Caco-2 (cell line): ENCODE measurements at regions not wholly inside any gene's neighbourhood (a gene's known extent, or its start where the extent isn't known, plus 50 kb on each side); places are given as distances from the start of the nearest gene placed in this dataset.

Source experiments
- BruUV-seq: library from RNA; stranded (reverse); fragments of 400-500 nt; replicated peaks from 2 replicates; lab custom pipeline; 2021; lab: Mats Ljungman, UMichigan
- CTCF ChIA-PET: fragments of 300-600 bp; sonication (Branson Sonifier 250); formaldehyde crosslinking; loops from one replicate; lab custom pipeline; 2022; ENCODE audit warnings: antibody characterized with exemption; lab: Charles Lee
- POLR2A ChIA-PET: fragments of 300-600 bp; sonication (Branson Sonifier 250); formaldehyde crosslinking; loops from one replicate; lab custom pipeline; 2022; ENCODE audit warnings: antibody characterized with exemption; lab: Charles Lee
- DNase-seq, 2 experiments: peaks; one replicate each; pipeline versions ENCODE4 v3.0.0 to v3.0.0-alpha.2; 2020 to 2022
- H3K27me3 ChIP-seq: replicated peaks from 2 replicates; pipeline ENCODE4 v1.6.0; 2011; ENCODE audit warnings: low read length; ENCODE audit not compliant: control insufficient read depth, insufficient read depth
- H3K36me3 ChIP-seq: 2 replicates; pipeline ENCODE4 v1.5.1; 2011; ENCODE audit warnings: low read length; ENCODE audit not compliant: control insufficient read depth, insufficient read depth
- H3K4me1 ChIP-seq: fragments of 250-450 bp; sonication (Bioruptor Pico); 2 replicates; pipeline ENCODE4 v1.5.1; 2020; ENCODE audit warnings: mild to moderate bottlenecking
- H3K4me3 ChIP-seq: 2 replicates; pipeline ENCODE4 v1.5.1; 2011; ENCODE audit warnings: low read depth, mild to moderate bottlenecking, control low read depth, low read length
- H3K9me3 ChIP-seq: fragments of 250-450 bp; sonication (Bioruptor Pico); 2 replicates; pipeline ENCODE4 v1.5.1; 2020; ENCODE audit warnings: mild to moderate bottlenecking, moderate library complexity
- H3K27ac Mint-ChIP-seq: one replicate; pipeline ENCODE4 v1.8.0; 2022; ENCODE audit warnings: mixed read lengths; ENCODE audit not compliant: unreplicated experiment
- H3K27me3 Mint-ChIP-seq: one replicate; pipeline ENCODE4 v1.8.0; 2022; ENCODE audit warnings: mixed read lengths; ENCODE audit not compliant: insufficient read depth, unreplicated experiment
- H3K36me3 Mint-ChIP-seq: one replicate; pipeline ENCODE4 v1.8.0; 2022; ENCODE audit warnings: mild to moderate bottlenecking, mixed read lengths; ENCODE audit not compliant: insufficient read depth, unreplicated experiment
- H3K4me1 Mint-ChIP-seq: one replicate; pipeline ENCODE4 v1.8.0; 2022; ENCODE audit warnings: low read depth, mixed read lengths; ENCODE audit not compliant: unreplicated experiment
- H3K4me3 Mint-ChIP-seq: one replicate; pipeline ENCODE4 v1.8.0; 2022; ENCODE audit warnings: mild to moderate bottlenecking, moderate library complexity, mixed read lengths; ENCODE audit not compliant: unreplicated experiment
- H3K9me3 Mint-ChIP-seq: one replicate; pipeline ENCODE4 v1.8.0; 2022; ENCODE audit warnings: mixed read lengths; ENCODE audit not compliant: unreplicated experiment
- CTCF ChIP-seq, 2 experiments: fragments of 200-600 bp in 1 of 2; IDR thresholded peaks; 1 replicate in 1 of 2; 2 replicates in 1 of 2; pipeline versions ENCODE4 v1.5.1 to v1.8.0; 2011 to 2022; ENCODE audit warnings: antibody characterized with exemption in 1 of 2, control low read depth in 1 of 2, inconsistent platforms in 1 of 2, low read depth in 1 of 2, low read length in 1 of 2, mild to moderate bottlenecking in 1 of 2, moderate library complexity in 1 of 2; ENCODE audit not compliant: insufficient read depth in 1 of 2, severe bottlenecking in 1 of 2, unreplicated experiment in 1 of 2
- intact Hi-C: fragments of 100-400 bp; cut with micrococcal nuclease; formaldehyde crosslinking; loops from one replicate; pipeline ENCODE4 v1.10.0; 2022; ENCODE audit not compliant: unreplicated experiment

- no peak for TF ChIP-seq CTCF (IDR thresholded peaks at IDR 0.05; ENCODE audit: insufficient read depth in 1 of 2, low read depth in 1 of 2, low read length in 1 of 2, severe bottlenecking in 1 of 2, unreplicated experiment in 1 of 2)
- Mint-ChIP-seq H3K27ac (no peak overlapping the region), H3K4me1 (no peaks in the 10 kb centered on the region), H3K4me3 (no peak overlapping the region), H3K36me3 (no peaks in the 10 kb centered on the region), H3K9me3 (no peaks in the 10 kb centered on the region), H3K27me3 (peaks cover 2% of the 10 kb centered on the region)
- no TSS peak for BruUV-seq
- Histone ChIP-seq H3K27me3 (no peaks in the 10 kb centered on the region), H3K4me3 (no peak overlapping the region), H3K36me3 (no peaks in the 10 kb centered on the region), H3K9me3 (no peaks in the 10 kb centered on the region), H3K4me1 (no peaks in the 10 kb centered on the region)
- DNase-seq: no peak
- POLR2A ChIA-PET: no interaction called here
- CTCF ChIA-PET: no interaction called here
- intact Hi-C loops: no loop called here
These were observed 335.0 kb downstream of the NPR3 start for GRCh38 chr5:33046091-33046490.

GRCh38 chr5:33048315-33048714 lies 337.2 kb downstream of the NPR3 start:
- Histone ChIP-seq H3K4me3 (no peak overlapping the region), H3K36me3 (no peaks in the 10 kb centered on the region), H3K27me3 (no peaks in the 10 kb centered on the region), H3K4me1 (no peaks in the 10 kb centered on the region), H3K9me3 (no peaks in the 10 kb centered on the region)
- Mint-ChIP-seq H3K27ac (no peak overlapping the region), H3K36me3 (no peaks in the 10 kb centered on the region), H3K4me1 (no peaks in the 10 kb centered on the region), H3K9me3 (no peaks in the 10 kb centered on the region), H3K27me3 (peaks cover 2% of the 10 kb centered on the region), H3K4me3 (no peak overlapping the region)
- POLR2A ChIA-PET: no interaction called here
- no peak for DNase-seq
- no TSS peak for BruUV-seq
- intact Hi-C loops: no loop called here
- CTCF ChIA-PET: no interaction called here
- TF ChIP-seq CTCF (IDR thresholded peaks at IDR 0.05; ENCODE audit: insufficient read depth in 1 of 2, low read depth in 1 of 2, low read length in 1 of 2, severe bottlenecking in 1 of 2, unreplicated experiment in 1 of 2): no peak

- intact Hi-C loops: no loop called here
- no peak for DNase-seq
- CTCF ChIA-PET: no interaction called here
These were observed 338.2 kb downstream of the NPR3 start for GRCh38 chr5:33049298-33049697.

More at GRCh38 chr5:33049298-33049697, 338.2 kb downstream of the NPR3 start:
- no peak overlapping the region for H3K27ac Mint-ChIP-seq
- H3K9me3 Mint-ChIP-seq: no peaks in the 10 kb centered on the region
- H3K4me3 ChIP-seq: no peak overlapping the region
- no peak for TF ChIP-seq CTCF (IDR thresholded peaks at IDR 0.05; ENCODE audit: insufficient read depth in 1 of 2, low read depth in 1 of 2, low read length in 1 of 2, severe bottlenecking in 1 of 2, unreplicated experiment in 1 of 2)
- H3K36me3 Mint-ChIP-seq: no peaks in the 10 kb centered on the region
- peaks cover 2% of the 10 kb centered on the region for H3K27me3 Mint-ChIP-seq
- no peaks in the 10 kb centered on the region for H3K4me1 Mint-ChIP-seq
- POLR2A ChIA-PET: no interaction called here
- H3K27me3 ChIP-seq: no peaks in the 10 kb centered on the region
- peaks cover 6% of the 10 kb centered on the region; the same call in 1 of the 2 replicates for H3K9me3 ChIP-seq
- H3K4me1 ChIP-seq: no peaks in the 10 kb centered on the region
- no peaks in the 10 kb centered on the region for H3K36me3 ChIP-seq
- BruUV-seq: no TSS peak
- no peak overlapping the region for H3K4me3 Mint-ChIP-seq
